ENCODE measurements at regions not wholly inside any gene's neighbourhood (a gene's known extent, or its start where the extent isn't known, plus 50 kb on each side); places are given as distances from the start of the nearest gene placed in this dataset.

- Mint-ChIP-seq H3K4me3 (no peak overlapping the region), H3K27ac (no peak overlapping the region), H3K36me3 (ENCODE audit: insufficient read depth in 1 of 3, low read depth in 3 of 3) (peaks cover 2 to 22% (median 5%) of the 10 kb centered on the region in 3 experiments; a peak in 6 of 7 replicates), H3K27me3 (ENCODE audit: low read depth) (no peaks in the 10 kb centered on the region), H3K9me3 (peaks cover 16 to 28% of the 10 kb centered on the region in 2 experiments), H3K4me1 (no peaks in the 10 kb centered on the region)
- H3K79me1 ChIP-seq (ENCODE audit: insufficient read depth, low read depth, low read length, poor library complexity, severe bottlenecking), result no peaks in the 10 kb centered on the region
- no peak overlapping the region for H3K9ac ChIP-seq (ENCODE audit: extremely low read depth, insufficient read length, low read length)
- no peak overlapping the region for H2BK20ac ChIP-seq (ENCODE audit: low read depth, low read length, poor library complexity, severe bottlenecking)
- H3T11ph ChIP-seq (ENCODE audit: low read length), result no peak overlapping the region
- TF ChIP-seq, protein P1, sequence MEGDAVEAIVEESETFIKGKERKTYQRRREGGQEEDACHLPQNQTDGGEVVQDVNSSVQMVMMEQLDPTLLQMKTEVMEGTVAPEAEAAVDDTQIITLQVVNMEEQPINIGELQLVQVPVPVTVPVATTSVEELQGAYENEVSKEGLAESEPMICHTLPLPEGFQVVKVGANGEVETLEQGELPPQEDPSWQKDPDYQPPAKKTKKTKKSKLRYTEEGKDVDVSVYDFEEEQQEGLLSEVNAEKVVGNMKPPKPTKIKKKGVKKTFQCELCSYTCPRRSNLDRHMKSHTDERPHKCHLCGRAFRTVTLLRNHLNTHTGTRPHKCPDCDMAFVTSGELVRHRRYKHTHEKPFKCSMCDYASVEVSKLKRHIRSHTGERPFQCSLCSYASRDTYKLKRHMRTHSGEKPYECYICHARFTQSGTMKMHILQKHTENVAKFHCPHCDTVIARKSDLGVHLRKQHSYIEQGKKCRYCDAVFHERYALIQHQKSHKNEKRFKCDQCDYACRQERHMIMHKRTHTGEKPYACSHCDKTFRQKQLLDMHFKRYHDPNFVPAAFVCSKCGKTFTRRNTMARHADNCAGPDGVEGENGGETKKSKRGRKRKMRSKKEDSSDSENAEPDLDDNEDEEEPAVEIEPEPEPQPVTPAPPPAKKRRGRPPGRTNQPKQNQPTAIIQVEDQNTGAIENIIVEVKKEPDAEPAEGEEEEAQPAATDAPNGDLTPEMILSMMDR (conservative IDR thresholded peaks at IDR 0.05), result no peak
- no CpG with 5 or more reads among the region's 5 CpGs for WGBS (ENCODE audit: extremely low coverage, insufficient read length, low lambda C conversion rate)
- no peak for DNase-seq
- H4K5ac ChIP-seq (ENCODE audit: insufficient read length, low read depth, low read length), result no peak overlapping the region
- H3K4ac ChIP-seq (ENCODE audit: low read depth, low read length), result no peak overlapping the region
- no peaks in the 10 kb centered on the region for H4K20me1 ChIP-seq (ENCODE audit: control insufficient read depth, insufficient read depth, insufficient read length)
- no peaks in the 10 kb centered on the region for H3K4me1 ChIP-seq (ENCODE audit: insufficient read depth, low read length)
- H3K56ac ChIP-seq (ENCODE audit: insufficient read length, low read depth, low read length), result no peak overlapping the region
- H4K91ac ChIP-seq (ENCODE audit: insufficient read length, low read depth, low read length), result no peak overlapping the region
- no peak overlapping the region for H2BK5ac ChIP-seq (ENCODE audit: insufficient read length, low read length)
- H3K27me3 ChIP-seq (ENCODE audit: insufficient read depth, low read length), result no peaks in the 10 kb centered on the region
- no peak overlapping the region for H2AK5ac ChIP-seq (ENCODE audit: insufficient read length, low read length)
- no peaks in the 10 kb centered on the region for H3K79me2 ChIP-seq (ENCODE audit: insufficient read depth, low read length)
- H2AFZ ChIP-seq (ENCODE audit: low read length), result no peak overlapping the region
- H3K23me2 ChIP-seq (ENCODE audit: insufficient read length, low read depth, low read length, poor library complexity, severe bottlenecking), result no peaks in the 10 kb centered on the region
- no peak overlapping the region for H3K14ac ChIP-seq (ENCODE audit: insufficient read depth, low read length)
- H3K18ac ChIP-seq (ENCODE audit: insufficient read length, low read depth, low read length), result no peak overlapping the region
- no peak overlapping the region for H3K4me2 ChIP-seq (ENCODE audit: insufficient read depth, insufficient read length, low read length)
- no peak overlapping the region for H2BK15ac ChIP-seq (ENCODE audit: low read depth, low read length)
- no peak overlapping the region for H3K23ac ChIP-seq (ENCODE audit: insufficient read length, low read depth, low read length)
- no peaks in the 10 kb centered on the region for H3K9me3 ChIP-seq (ENCODE audit: control insufficient read depth, low read depth, low read length)
- H2BK12ac ChIP-seq (ENCODE audit: insufficient read length, low read depth, low read length), result no peak overlapping the region
- no peak overlapping the region for H3K27ac ChIP-seq (ENCODE audit: insufficient read length, low read depth, low read length)
- no peak overlapping the region for H2BK120ac ChIP-seq (ENCODE audit: low read depth, low read length, poor library complexity, severe bottlenecking)
- no peak overlapping the region for H4K8ac ChIP-seq (replicated peaks; ENCODE audit: insufficient read length, low read depth, low read length)
These were observed 2620.0 kb downstream of the PCDH7 start for GRCh38 chr4:33340168-33340567.

Measured in H9 (cell line).